Suppressor macrophage (primary cell): ENCODE measurements at regions not wholly inside any gene's neighbourhood (a gene's known extent, or its start where the extent isn't known, plus 50 kb on each side); places are given as distances from the start of the nearest gene placed in this dataset.
A peak's percentile ranks its signal among the peaks of the same experiment; 100 is the strongest.

Source experiments
- DNase-seq, 4 experiments: peaks; one replicate each; pipeline ENCODE4 v3.0.0-alpha.2; 2020 to 2022

DNA sequence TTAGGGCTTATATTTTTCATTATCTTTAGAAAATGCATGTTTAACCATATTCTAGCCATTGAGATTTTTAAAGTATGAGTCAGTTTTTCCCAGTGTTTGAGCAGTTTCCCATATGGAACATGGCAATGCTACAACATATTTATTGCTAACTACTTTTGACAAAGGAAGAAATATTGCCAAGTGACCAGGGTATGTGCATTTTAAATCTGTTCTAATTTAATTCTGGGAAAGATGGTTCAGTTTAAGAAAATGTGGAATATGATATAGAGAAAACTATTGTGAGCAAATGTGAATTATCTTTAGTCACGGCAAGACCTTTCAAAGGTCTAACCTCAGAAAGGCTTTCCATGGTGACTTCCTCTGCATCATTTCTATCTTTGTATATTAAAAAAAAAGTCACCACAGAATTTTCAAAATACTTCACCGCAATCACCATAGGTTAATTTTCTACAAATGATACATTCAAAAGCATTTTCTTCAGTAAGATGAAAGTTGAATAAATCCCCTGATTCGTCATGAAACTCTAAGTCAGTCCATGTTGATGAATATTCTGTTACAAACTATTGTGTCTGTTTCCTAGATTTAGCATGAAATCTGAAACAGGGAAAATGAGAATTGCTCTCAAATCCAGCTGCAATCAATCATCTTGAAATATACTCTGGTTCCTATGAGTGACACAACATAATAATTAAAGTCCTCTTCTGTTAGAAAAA, 2349.0 kb upstream of the TENM3 start:
- DNase-seq = no peak

GRCh38 chr4:179919587-179919986, 2323.6 kb upstream of the TENM3 start:
- DNase-seq = no peak

- no peak for DNase-seq
These were observed 2315.7 kb upstream of the TENM3 start for GRCh38 chr4:179927473-179927872.

DNA sequence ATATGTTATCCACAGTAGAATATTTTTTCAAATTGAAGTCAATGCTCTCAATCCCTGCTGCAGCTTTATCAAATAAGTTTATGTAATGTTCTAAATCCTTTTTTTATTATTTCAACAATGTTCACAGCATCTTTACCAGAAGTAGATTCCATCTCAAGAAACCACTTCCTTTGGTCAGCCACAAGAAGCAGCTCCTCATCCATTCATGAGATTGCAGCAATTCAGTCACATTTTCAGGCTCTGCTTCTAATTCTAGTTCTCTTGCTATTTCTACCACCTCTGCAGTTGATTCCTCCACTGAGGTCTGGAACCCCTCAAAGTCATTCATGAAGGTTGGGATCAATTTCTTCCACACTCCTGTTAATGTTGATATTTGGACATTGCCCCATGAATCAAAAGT, 2301.3 kb upstream of the TENM3 start:
- no peak for DNase-seq

GRCh38 chr4:179976777-179977176, 2266.4 kb upstream of the TENM3 start:
- DNase-seq = no peak

GRCh38 chr4:179977378-179977777, 2265.8 kb upstream of the TENM3 start:
- no peak for DNase-seq

DNA sequence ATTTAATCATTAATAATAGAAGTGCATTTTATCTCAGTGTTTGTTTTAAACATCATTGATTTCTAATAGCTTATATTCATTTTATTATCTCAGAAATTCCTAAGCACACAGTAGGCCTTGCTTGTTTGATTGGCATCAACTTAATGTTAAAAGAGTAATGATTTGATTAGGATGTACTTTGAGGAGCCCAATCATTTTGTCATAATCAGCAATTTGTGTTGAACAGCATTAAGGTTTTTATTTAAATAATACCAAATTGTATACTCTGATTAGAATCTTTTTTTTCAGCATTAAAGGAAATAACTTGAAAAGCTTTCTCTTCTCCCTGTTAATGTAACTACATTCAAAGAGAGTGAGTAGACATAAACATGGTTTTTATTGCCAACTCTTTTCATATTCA, 2262.0 kb upstream of the TENM3 start:
- DNase-seq = no peak

GRCh38 chr4:179989975-179990374, 2253.2 kb upstream of the TENM3 start:
- peak in 2 of 4 experiments; percentile 1 to 2 for DNase-seq

- no peak for DNase-seq
These were observed 2233.9 kb upstream of the TENM3 start for GRCh38 chr4:180009316-180009715.

- DNase-seq = peak; percentile 1 to 12 (median 7)
These were observed 2214.5 kb upstream of the TENM3 start for GRCh38 chr4:180028682-180029081.

GRCh38 chr4:180031330-180031729, 2211.9 kb upstream of the TENM3 start:
- DNase-seq = no peak

- no peak for DNase-seq
These were observed 2201.6 kb upstream of the TENM3 start for GRCh38 chr4:180041576-180041975.

GRCh38 chr4:180052629-180053028, 2190.6 kb upstream of the TENM3 start:
- no peak for DNase-seq

DNA sequence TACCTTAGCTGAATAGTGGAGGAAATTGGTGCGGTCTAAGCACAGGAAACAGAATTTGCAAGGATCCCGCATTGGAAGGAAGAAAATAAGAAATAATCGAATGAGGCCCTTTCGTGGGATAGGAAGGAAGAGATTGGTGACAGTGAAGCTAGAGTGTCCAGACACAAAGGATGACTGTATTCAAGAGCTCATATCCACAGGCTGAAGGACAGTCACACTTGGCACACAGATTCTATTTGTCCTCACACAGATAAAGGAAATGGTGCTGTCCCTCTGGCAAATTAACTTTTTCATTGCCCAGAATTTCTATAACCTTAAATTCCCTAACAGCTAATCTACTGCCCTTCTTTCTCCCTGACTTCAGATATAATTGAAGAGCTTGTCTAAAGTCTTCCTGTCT, 2188.9 kb upstream of the TENM3 start:
- DNase-seq = no peak

GRCh38 chr4:180057299-180057721, 2185.9 kb upstream of the TENM3 start:
- DNase-seq = no peak

- DNase-seq = peak in 2 of 4 experiments; percentile 1 to 16
These were observed 2185.1 kb upstream of the TENM3 start for GRCh38 chr4:180057891-180058671.

GRCh38 chr4:180058691-180059215, 2184.4 kb upstream of the TENM3 start:
- peak; percentile 18 to 45 (median 28) for DNase-seq

- DNase-seq = peak in 2 of 4 experiments; percentile 1 to 15
These were observed 2183.9 kb upstream of the TENM3 start for GRCh38 chr4:180059216-180059881.

DNA sequence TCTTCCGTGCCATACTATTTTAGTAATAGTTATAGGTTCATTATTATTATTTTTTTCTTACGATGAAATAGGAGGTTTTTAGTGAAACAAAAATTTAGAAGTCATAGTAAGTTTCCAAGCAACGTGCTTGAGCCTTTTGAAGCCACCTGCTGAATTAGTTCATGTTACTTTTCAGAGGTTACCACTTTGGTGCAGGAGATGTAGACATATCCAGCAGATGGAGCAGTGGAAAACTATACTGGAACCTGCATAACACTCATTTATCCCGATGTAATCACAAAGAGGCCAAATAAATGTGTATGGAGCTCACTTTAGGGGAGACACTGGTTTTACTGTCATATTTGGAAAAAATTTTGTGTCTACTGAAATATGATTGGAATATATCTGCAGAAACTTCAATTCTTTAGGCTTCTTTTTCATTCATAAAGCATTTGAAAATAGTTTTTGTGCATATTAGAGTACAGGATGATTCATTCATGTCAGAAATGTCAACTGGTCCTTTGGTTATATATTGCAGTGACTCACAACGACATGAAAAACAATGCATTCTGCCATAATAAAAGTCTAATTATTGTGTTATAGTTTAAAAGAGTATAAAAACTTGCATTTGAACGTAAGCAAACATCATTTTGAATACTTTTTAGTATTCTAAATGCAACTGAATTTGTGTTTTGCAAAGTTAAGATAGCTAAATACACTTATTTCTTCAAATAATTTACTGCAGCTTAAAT, 2182.9 kb upstream of the TENM3 start:
- DNase-seq = no peak

- DNase-seq = no peak
These were observed 2162.1 kb upstream of the TENM3 start for GRCh38 chr4:180081072-180081471.

DNA sequence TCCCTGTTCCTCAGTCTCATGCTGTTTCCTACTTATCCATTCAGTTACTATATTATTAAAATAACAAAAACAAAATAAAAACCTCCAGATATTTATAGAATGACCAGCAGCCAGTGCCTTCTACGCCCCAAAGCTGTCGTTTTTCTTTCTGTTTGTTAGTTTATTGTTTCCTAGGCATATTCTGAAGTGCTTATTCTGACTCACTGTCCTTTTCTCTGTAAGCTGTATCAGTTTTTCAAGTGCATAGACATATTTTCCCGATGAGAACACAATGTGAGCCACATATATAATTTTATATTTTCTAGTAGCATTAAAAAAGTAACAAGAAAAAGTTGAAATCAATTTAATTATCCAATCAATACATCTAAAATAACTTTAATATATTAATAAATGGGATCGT, 2158.6 kb upstream of the TENM3 start:
- no peak for DNase-seq

DNA sequence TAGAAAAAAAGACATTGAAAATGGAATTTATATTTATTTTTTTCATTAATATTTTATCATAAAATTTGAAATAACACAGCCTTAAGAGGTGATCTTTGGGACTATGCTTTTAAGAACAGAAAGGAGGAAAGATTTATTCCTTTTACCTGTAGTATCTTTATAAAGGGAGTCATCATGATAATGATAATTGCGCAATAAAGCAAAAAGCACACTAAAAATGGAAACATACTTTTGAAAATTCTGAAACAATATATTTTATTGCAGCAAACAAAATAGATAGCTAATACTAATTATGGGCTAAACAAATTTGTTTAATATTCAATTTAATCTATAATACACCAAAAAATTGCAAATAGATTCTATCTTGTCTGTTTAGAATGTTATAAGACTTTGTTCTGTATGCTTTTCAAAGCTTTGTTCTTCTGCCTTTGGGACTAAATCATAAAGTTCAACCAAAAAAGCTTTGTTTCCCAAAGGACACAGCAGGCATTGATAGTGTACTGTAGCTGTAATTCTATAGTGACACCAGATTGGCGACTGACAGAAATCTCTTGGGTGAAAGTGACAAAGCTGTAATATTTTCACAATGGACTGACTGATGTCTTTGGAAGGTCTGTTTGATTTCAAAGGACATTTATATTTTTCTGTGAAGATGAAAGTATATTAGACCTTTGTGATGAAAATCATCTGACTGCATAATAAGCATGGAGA, 2156.6 kb upstream of the TENM3 start:
- no peak for DNase-seq
